HepG2 (cell line): ENCODE measurements at regions not wholly inside any gene's neighbourhood (a gene's known extent, or its start where the extent isn't known, plus 50 kb on each side); places are given as distances from the start of the nearest gene placed in this dataset.
A peak's percentile ranks its signal among the peaks of the same experiment; 100 is the strongest.

ENCODE experiments used
- EEA1 ChIP-seq: sonication (generic); formaldehyde crosslinking; IDR thresholded peaks from 2 replicates; pipeline ENCODE4 v1.5.1; 2020; ENCODE audit warnings: mild to moderate bottlenecking, missing genetic modification reagents, borderline replicate concordance
- FOXA1 ChIP-seq, 2 experiments: fragments of 450-650 bp in 1 of 2; sonication (generic) in 1 of 2; formaldehyde crosslinking in 1 of 2; IDR thresholded peaks; 2 replicates each; pipeline versions ENCODE4 v1.4.0 to v1.6.1; 2016 to 2020; ENCODE audit warnings: missing genetic modification reagents in 1 of 2
- FOXA3 ChIP-seq: IDR thresholded peaks from 2 replicates; pipeline ENCODE4 v1.6.1; 2016; ENCODE audit warnings: missing genetic modification reagents, missing compliant biosample characterization
- FOXK2 ChIP-seq: fragments of 450-650 bp; IDR thresholded peaks from 2 replicates; pipeline ENCODE4 v1.6.1; 2016
- MED1 ChIP-seq: sonication (generic); formaldehyde crosslinking; IDR thresholded peaks from 2 replicates; pipeline ENCODE4 v1.4.0; 2020; ENCODE audit warnings: missing genetic modification reagents
- MZF1 ChIP-seq: sonication (generic); formaldehyde crosslinking; IDR thresholded peaks from 2 replicates; pipeline ENCODE4 v1.8.1; 2023; ENCODE audit warnings: mild to moderate bottlenecking, missing genetic modification reagents, borderline replicate concordance
- PHB2 ChIP-seq: fragments of 450-650 bp; IDR thresholded peaks from 2 replicates; pipeline ENCODE4 v1.6.1; 2018; ENCODE audit not compliant: partially characterized antibody
- POGZ ChIP-seq: sonication (generic); formaldehyde crosslinking; IDR thresholded peaks from 2 replicates; pipeline ENCODE4 v1.4.0; 2020; ENCODE audit warnings: mild to moderate bottlenecking, missing genetic modification reagents
- TCF7 ChIP-seq: sonication (generic); IDR thresholded peaks from 2 replicates; pipeline ENCODE4 v1.6.1; 2016; ENCODE audit warnings: antibody characterized with exemption, low read depth
- TGIF2 ChIP-seq: IDR thresholded peaks from 2 replicates; pipeline ENCODE4 v1.6.1; 2016; ENCODE audit warnings: control low read depth, missing compliant biosample characterization
- ZIK1 ChIP-seq: sonication (generic); formaldehyde crosslinking; IDR thresholded peaks from 2 replicates; pipeline ENCODE4 v1.5.0; 2020; ENCODE audit warnings: mild to moderate bottlenecking, low read depth, missing genetic modification reagents, borderline replicate concordance
- ZNF549 ChIP-seq: sonication (generic); formaldehyde crosslinking; IDR thresholded peaks from 2 replicates; pipeline ENCODE4 v1.5.0; 2020; ENCODE audit warnings: missing genetic modification reagents
- ZNF563 ChIP-seq: sonication (generic); formaldehyde crosslinking; IDR thresholded peaks from 2 replicates; pipeline ENCODE4 v1.8.0; 2022; ENCODE audit warnings: mild to moderate bottlenecking, moderate library complexity, missing genetic modification reagents
- ZNF570 ChIP-seq: sonication (generic); formaldehyde crosslinking; IDR thresholded peaks from 2 replicates; pipeline ENCODE4 v1.4.0; 2020; ENCODE audit warnings: mild to moderate bottlenecking, missing genetic modification reagents, borderline replicate concordance
- ZNF746 ChIP-seq: sonication (generic); formaldehyde crosslinking; IDR thresholded peaks from 2 replicates; pipeline ENCODE4 v1.8.0; 2022; ENCODE audit warnings: mild to moderate bottlenecking, missing genetic modification reagents
- TF ChIP-seq, protein P1 (sequence below): sonication (generic); formaldehyde crosslinking; IDR thresholded peaks from 2 replicates; pipeline ENCODE4 v1.4.0; 2020; ENCODE audit warnings: missing genetic modification reagents
- TF ChIP-seq, protein P2 (sequence below): sonication (generic); formaldehyde crosslinking; IDR thresholded peaks from 2 replicates; pipeline ENCODE4 v1.8.0; 2022; ENCODE audit warnings: missing genetic modification reagents, mild to moderate bottlenecking, moderate library complexity, borderline replicate concordance
- TF ChIP-seq, protein P3 (sequence below): sonication (generic); formaldehyde crosslinking; IDR thresholded peaks from 2 replicates; pipeline ENCODE4 v1.9.0; 2021; ENCODE audit warnings: missing genetic modification reagents, borderline replicate concordance

DNA sequence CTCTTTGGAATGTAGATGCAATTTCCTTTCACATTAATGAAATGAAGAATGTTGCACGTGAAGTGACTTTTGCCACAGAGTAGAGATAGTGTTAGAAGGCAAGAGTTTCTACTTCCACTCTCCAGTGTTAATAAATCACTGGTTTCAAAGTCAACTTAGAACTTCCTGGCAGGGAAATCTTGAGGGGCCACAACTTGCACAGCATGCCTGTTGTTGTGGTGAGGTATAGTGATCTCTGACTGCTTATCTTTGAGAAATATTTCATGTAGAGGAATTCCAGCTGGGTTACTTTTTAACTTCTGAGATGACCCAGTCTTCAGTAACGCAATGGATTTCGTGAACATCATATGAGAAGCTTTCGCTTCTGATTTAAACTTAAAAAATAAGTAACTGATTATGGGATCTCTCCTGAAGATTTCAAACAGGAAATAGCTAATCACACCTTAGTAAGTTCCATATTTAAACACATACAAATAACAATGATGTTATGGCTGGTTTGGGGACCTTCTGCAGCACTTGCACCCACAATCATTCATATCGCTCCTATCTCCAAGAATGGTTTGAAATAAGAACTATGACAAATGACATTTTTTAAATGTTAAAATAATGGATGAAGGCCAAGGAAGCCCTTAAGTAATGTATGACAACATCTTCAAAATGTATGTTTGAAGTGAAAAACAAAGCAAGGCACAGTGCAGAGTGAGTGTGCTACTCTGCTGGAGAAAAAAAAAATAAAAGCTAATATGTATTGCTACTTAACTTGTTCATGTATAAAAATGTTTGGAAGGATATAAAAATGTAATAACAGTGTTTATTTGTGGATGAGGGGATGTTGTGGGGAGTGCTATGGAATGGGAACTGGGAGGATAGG lies 726.5 kb upstream of the NECTIN3 start (continued):
- TF ChIP-seq EEA1 (CRISPR knock-in tag) = no peak
- TF ChIP-seq, protein P1, sequence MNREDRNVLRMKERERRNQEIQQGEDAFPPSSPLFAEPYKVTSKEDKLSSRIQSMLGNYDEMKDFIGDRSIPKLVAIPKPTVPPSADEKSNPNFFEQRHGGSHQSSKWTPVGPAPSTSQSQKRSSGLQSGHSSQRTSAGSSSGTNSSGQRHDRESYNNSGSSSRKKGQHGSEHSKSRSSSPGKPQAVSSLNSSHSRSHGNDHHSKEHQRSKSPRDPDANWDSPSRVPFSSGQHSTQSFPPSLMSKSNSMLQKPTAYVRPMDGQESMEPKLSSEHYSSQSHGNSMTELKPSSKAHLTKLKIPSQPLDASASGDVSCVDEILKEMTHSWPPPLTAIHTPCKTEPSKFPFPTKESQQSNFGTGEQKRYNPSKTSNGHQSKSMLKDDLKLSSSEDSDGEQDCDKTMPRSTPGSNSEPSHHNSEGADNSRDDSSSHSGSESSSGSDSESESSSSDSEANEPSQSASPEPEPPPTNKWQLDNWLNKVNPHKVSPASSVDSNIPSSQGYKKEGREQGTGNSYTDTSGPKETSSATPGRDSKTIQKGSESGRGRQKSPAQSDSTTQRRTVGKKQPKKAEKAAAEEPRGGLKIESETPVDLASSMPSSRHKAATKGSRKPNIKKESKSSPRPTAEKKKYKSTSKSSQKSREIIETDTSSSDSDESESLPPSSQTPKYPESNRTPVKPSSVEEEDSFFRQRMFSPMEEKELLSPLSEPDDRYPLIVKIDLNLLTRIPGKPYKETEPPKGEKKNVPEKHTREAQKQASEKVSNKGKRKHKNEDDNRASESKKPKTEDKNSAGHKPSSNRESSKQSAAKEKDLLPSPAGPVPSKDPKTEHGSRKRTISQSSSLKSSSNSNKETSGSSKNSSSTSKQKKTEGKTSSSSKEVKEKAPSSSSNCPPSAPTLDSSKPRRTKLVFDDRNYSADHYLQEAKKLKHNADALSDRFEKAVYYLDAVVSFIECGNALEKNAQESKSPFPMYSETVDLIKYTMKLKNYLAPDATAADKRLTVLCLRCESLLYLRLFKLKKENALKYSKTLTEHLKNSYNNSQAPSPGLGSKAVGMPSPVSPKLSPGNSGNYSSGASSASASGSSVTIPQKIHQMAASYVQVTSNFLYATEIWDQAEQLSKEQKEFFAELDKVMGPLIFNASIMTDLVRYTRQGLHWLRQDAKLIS (CRISPR knock-in tag) = no peak
- TF ChIP-seq PHB2 = no peak
- TF ChIP-seq FOXA1 (IDR thresholded peaks at IDR 0.05) = no peak
- peak; percentile 40; the same call in 1 of the 2 replicates for TF ChIP-seq FOXA1 (CRISPR knock-in tag; IDR thresholded peaks at IDR 0.05)
- peak; percentile 34 for TF ChIP-seq TCF7
- TF ChIP-seq POGZ (CRISPR knock-in tag) = peak; percentile 44; the same call in 1 of the 2 replicates
- TF ChIP-seq ZIK1 = no peak
- TF ChIP-seq MZF1 = no peak
- no peak for TF ChIP-seq ZNF570
- TF ChIP-seq ZNF746 (CRISPR knock-in tag) = no peak
- TF ChIP-seq TGIF2 (CRISPR knock-in tag) = peak; percentile 64
- TF ChIP-seq ZNF549 (CRISPR knock-in tag) = no peak
- TF ChIP-seq FOXK2 = no peak
- no peak for TF ChIP-seq ZNF563 (CRISPR knock-in tag)
- TF ChIP-seq MED1 (CRISPR knock-in tag) = peak; percentile 69
- peak; percentile 72 for TF ChIP-seq FOXA3 (CRISPR knock-in tag)
- TF ChIP-seq, protein P2, sequence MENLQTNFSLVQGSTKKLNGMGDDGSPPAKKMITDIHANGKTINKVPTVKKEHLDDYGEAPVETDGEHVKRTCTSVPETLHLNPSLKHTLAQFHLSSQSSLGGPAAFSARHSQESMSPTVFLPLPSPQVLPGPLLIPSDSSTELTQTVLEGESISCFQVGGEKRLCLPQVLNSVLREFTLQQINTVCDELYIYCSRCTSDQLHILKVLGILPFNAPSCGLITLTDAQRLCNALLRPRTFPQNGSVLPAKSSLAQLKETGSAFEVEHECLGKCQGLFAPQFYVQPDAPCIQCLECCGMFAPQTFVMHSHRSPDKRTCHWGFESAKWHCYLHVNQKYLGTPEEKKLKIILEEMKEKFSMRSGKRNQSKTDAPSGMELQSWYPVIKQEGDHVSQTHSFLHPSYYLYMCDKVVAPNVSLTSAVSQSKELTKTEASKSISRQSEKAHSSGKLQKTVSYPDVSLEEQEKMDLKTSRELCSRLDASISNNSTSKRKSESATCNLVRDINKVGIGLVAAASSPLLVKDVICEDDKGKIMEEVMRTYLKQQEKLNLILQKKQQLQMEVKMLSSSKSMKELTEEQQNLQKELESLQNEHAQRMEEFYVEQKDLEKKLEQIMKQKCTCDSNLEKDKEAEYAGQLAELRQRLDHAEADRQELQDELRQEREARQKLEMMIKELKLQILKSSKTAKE (CRISPR knock-in tag) = no peak
- TF ChIP-seq, protein P3, sequence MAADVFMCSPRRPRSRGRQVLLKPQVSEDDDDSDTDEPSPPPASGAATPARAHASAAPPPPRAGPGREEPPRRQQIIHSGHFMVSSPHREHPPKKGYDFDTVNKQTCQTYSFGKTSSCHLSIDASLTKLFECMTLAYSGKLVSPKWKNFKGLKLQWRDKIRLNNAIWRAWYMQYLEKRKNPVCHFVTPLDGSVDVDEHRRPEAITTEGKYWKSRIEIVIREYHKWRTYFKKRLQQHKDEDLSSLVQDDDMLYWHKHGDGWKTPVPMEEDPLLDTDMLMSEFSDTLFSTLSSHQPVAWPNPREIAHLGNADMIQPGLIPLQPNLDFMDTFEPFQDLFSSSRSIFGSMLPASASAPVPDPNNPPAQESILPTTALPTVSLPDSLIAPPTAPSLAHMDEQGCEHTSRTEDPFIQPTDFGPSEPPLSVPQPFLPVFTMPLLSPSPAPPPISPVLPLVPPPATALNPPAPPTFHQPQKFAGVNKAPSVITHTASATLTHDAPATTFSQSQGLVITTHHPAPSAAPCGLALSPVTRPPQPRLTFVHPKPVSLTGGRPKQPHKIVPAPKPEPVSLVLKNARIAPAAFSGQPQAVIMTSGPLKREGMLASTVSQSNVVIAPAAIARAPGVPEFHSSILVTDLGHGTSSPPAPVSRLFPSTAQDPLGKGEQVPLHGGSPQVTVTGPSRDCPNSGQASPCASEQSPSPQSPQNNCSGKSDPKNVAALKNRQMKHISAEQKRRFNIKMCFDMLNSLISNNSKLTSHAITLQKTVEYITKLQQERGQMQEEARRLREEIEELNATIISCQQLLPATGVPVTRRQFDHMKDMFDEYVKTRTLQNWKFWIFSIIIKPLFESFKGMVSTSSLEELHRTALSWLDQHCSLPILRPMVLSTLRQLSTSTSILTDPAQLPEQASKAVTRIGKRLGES (CRISPR knock-in tag) = no peak
